Spleen (tissue), 7 donors: ENCODE measurements at regions not wholly inside any gene's neighbourhood (a gene's known extent, or its start where the extent isn't known, plus 50 kb on each side); places are given as distances from the start of the nearest gene placed in this dataset.

Experiments used
- CTCF ChIP-seq, 11 experiments: fragments of 200-600 bp in 7 of 11; fragments of 450-650 bp in 4 of 11; sonication (generic) in 4 of 11; IDR thresholded peaks in 8 of 11; conservative IDR thresholded peaks in 3 of 11; 1 replicate in 7 of 11; 2 replicates in 4 of 11; pipeline versions ENCODE4 v1.4.0 to v1.8.0; 2016 to 2021; ENCODE audit warnings: antibody characterized with exemption in 11 of 11, inconsistent platforms in 4 of 11, mild to moderate bottlenecking in 1 of 11
- POLR2A ChIP-seq, 3 donors: fragments of 450-650 bp; IDR thresholded peaks; one replicate each; pipeline ENCODE4 v1.5.1; 2017; ENCODE audit warnings: antibody characterized with exemption in 3 of 3, mild to moderate bottlenecking in 1 of 3
- POLR2AphosphoS5 ChIP-seq, 3 donors: sonication (generic); formaldehyde crosslinking; IDR thresholded peaks; one replicate each; pipeline ENCODE4 v1.5.1; 2017; ENCODE audit warnings: antibody characterized with exemption in 3 of 3
- donor health status: DM: no; HTN: no; CAD: no; lungs with moderate emphysema.
- donor health status: DM: no; HTN: no; CAD: no.
- donor health status: DM: no; HTN: no; CAD: no.

DNA sequence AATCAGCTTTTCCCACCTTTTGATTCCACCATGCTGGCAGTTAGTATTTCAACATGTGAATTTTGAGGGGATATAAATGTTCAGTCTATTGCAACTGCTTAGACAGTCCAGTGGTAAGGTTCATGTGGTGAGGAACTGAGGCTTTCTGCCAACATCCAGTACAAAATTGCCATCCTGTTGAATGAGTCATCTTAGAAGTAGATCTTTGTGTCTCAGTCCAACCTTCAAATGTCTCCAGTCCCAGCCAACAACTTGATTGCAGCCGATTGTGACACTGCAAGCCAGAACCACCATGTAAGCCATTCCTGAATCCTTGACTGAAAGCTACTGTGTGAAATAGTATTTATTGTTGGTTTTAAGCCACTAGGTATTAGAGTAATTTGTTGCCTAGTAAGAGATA, 331.5 kb upstream of the GRIN3A start:
- TF ChIP-seq CTCF (IDR thresholded peaks at IDR 0.05 in 8 of 11, conservative IDR thresholded peaks at IDR 0.05 in 3 of 11): no peak
- no peak for TF ChIP-seq POLR2A (IDR thresholded peaks at IDR 0.05)
- no peak for TF ChIP-seq POLR2AphosphoS5 (IDR thresholded peaks at IDR 0.05)
